CD8-positive, alpha-beta memory T cell (primary cell): ENCODE measurements at regions not wholly inside any gene's neighbourhood (a gene's known extent, or its start where the extent isn't known, plus 50 kb on each side); places are given as distances from the start of the nearest gene placed in this dataset.
A peak's percentile ranks its signal among the peaks of the same experiment; 100 is the strongest.

Experiments used
- CTCF ChIA-PET: fragments of 350-600 bp; sonication (Branson Sonifier 250); formaldehyde crosslinking; loops from one replicate; lab custom pipeline; 2021; ENCODE audit warnings: antibody characterized with exemption; lab: Charles Lee
- POLR2A ChIA-PET: fragments of 350-600 bp; sonication (Branson Sonifier 250); formaldehyde crosslinking; loops from one replicate; lab custom pipeline; 2021; ENCODE audit warnings: antibody characterized with exemption; lab: Charles Lee
- DNase-seq, 5 donors: peaks; one replicate each; pipeline versions ENCODE4 v3.0.0 to v3.0.0-alpha.2; 2020 to 2022; ENCODE audit warnings: mixed read lengths in 1 of 5
- H3K27ac ChIP-seq: one replicate; pipeline ENCODE4 v1.7.0; 2013; ENCODE audit warnings: low read depth, mild to moderate bottlenecking, low read length, moderate library complexity
- H3K27me3 ChIP-seq: 2 replicates; pipeline ENCODE4 v1.7.0; 2013; ENCODE audit warnings: low read length, mild to moderate bottlenecking; ENCODE audit not compliant: insufficient read depth, poor library complexity, severe bottlenecking
- H3K36me3 ChIP-seq: 2 replicates; pipeline ENCODE4 v1.7.0; 2013; ENCODE audit warnings: mild to moderate bottlenecking, low read length, moderate library complexity; ENCODE audit not compliant: insufficient read depth
- H3K4me1 ChIP-seq: 2 replicates; pipeline ENCODE4 v1.7.0; 2013; ENCODE audit warnings: mild to moderate bottlenecking, low read length, moderate library complexity; ENCODE audit not compliant: insufficient read depth
- H3K4me3 ChIP-seq: 2 replicates; pipeline ENCODE4 v1.7.0; 2013; ENCODE audit warnings: mild to moderate bottlenecking, low read length
- H3K9me3 ChIP-seq: 2 replicates; pipeline ENCODE4 v1.7.0; 2013; ENCODE audit warnings: mild to moderate bottlenecking, low read length
- H3K27ac Mint-ChIP-seq, 8 donors: one replicate each; pipeline ENCODE4 v1.8.0; 2020 to 2021; ENCODE audit warnings: mixed read lengths in 8 of 8, mild to moderate bottlenecking in 6 of 8, inconsistent platforms in 3 of 8, moderate library complexity in 3 of 8
- H3K27me3 Mint-ChIP-seq, 2 donors: one replicate each; pipeline ENCODE4 v1.8.0; 2020 to 2021; ENCODE audit warnings: mixed read lengths in 2 of 2, mild to moderate bottlenecking in 1 of 2, moderate library complexity in 1 of 2
- H3K36me3 Mint-ChIP-seq, 3 donors: one replicate each; pipeline ENCODE4 v1.8.0; 2020 to 2021; ENCODE audit warnings: mixed read lengths in 3 of 3, inconsistent platforms in 1 of 3, mild to moderate bottlenecking in 1 of 3
- H3K4me1 Mint-ChIP-seq, 3 donors: one replicate each; pipeline ENCODE4 v1.8.0; 2020 to 2021; ENCODE audit warnings: mixed read lengths in 3 of 3, inconsistent platforms in 1 of 3, mild to moderate bottlenecking in 1 of 3
- H3K4me3 Mint-ChIP-seq, 7 donors: one replicate each; pipeline ENCODE4 v1.8.0; 2020 to 2021; ENCODE audit warnings: mixed read lengths in 7 of 7, mild to moderate bottlenecking in 6 of 7, moderate library complexity in 4 of 7, inconsistent platforms in 2 of 7
- H3K9me3 Mint-ChIP-seq, 5 donors: one replicate each; pipeline ENCODE4 v1.8.0; 2020 to 2022; ENCODE audit warnings: mixed read lengths in 5 of 5, mild to moderate bottlenecking in 3 of 5, moderate library complexity in 2 of 5, inconsistent platforms in 1 of 5

DNA sequence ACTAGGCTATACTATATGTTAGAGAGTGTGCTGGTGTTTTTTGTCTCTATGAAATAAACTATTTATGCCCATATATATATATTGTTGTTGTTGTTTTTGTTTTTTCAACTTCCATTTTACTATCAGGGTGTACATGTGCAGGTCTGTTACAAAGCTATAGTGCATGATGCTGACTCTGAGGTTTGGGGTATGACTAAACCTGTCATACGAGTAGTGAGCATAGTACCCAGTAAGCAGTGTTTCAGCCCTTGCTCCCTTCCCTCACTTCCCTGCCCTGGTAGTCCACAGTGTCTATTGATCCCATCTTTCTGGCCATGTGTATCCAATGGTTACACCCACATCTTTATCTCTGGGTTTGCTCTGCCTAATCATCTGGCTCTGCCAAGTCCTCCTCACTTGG, 101.8 kb downstream of the FAS start:
- ChIA-PET CTCF (interaction anchor here (0.6 kb wide), 1 partner anchor 269 kb away, joined by 3 read pairs; no protein-coding TSS in a partner anchor), POLR2A (no interaction called here)
- no peaks in the 10 kb centered on the region for H3K9me3 Mint-ChIP-seq
- H3K4me3 Mint-ChIP-seq, result no peak overlapping the region
- H3K4me1 ChIP-seq, result no peaks in the 10 kb centered on the region
- peaks cover 0 to 8% (median 1%) of the 10 kb centered on the region in 3 donors for H3K36me3 Mint-ChIP-seq
- no peaks in the 10 kb centered on the region for H3K4me1 Mint-ChIP-seq
- H3K9me3 ChIP-seq, result no peaks in the 10 kb centered on the region
- H3K27ac Mint-ChIP-seq, result no peak overlapping the region
- peaks cover 5 to 10% of the 10 kb centered on the region in 2 donors for H3K27me3 Mint-ChIP-seq
- no peak overlapping the region for H3K27ac ChIP-seq
- H3K27me3 ChIP-seq, result no peaks in the 10 kb centered on the region
- no peak for DNase-seq
- H3K36me3 ChIP-seq, result no peaks in the 10 kb centered on the region
- H3K4me3 ChIP-seq, result no peak overlapping the region

DNA sequence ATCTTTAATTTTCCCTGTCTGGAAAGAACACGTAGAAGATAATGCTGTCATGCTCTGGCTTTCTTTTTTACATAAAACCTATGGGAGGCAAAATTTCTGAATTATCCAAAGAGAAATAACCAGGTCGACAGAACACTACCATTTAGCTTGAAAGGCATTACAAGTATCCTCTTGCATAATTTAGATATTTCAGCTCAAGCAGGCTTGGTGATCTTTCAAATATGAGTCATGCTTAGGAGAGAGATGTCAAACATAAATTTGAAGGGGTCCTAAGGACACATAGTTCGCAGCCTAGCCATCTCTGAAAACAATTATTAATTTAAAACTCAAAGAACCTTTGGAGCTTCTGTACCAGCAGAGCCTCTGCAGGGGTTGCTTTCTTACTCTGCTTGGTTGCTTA, 100.9 kb downstream of the FAS start:
- ChIA-PET POLR2A (no interaction called here), CTCF (no interaction called here)
- Histone ChIP-seq H3K36me3 (no peaks in the 10 kb centered on the region), H3K27ac (no peak overlapping the region), H3K9me3 (no peaks in the 10 kb centered on the region), H3K4me1 (no peaks in the 10 kb centered on the region), H3K27me3 (no peaks in the 10 kb centered on the region), H3K4me3 (no peak overlapping the region)
- Mint-ChIP-seq H3K4me1 (no peaks in the 10 kb centered on the region), H3K9me3 (no peaks in the 10 kb centered on the region), H3K4me3 (no peak overlapping the region), H3K27me3 (peaks cover 5 to 10% of the 10 kb centered on the region in 2 donors), H3K27ac (no peak overlapping the region), H3K36me3 (peaks cover 0 to 8% (median 1%) of the 10 kb centered on the region in 3 donors)
- DNase-seq, result no peak

DNA sequence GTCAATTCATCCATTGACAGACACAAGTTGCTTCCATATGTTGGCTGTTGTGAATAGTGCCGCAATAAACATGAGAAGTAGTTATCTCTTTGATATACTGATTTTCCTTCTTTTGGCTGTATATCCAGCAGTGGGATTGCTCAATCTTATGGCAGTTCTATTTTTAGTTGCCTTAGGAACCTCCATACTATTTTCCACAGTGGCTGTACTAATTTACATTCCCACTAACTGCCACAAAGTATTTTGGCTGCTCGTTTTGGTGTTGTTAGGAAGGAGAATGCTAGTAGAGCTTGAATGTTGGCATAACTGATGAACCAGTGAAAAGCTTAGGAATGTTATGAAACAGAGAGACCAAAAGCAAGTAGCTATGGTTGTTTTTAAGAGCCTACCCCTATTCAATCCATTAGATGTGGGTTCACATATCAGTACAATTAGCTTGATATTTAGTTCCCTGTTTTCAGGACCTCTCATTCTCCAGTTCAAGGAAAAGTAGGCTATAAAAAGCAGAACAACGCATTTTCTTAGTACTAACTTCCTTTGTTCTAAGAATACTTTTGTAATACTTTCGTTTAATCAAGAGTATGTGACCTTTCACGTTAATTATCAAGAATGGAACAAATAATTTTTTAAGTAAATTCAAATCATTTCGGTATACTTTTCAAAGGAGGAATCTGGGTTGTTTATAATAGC, 100.3 kb downstream of the FAS start:
- Mint-ChIP-seq H3K4me1 (no peaks in the 10 kb centered on the region), H3K9me3 (no peaks in the 10 kb centered on the region), H3K4me3 (no peak overlapping the region), H3K27me3 (peaks cover 5 to 10% of the 10 kb centered on the region in 2 donors), H3K36me3 (peaks cover 0 to 8% (median 1%) of the 10 kb centered on the region in 3 donors), H3K27ac (no peak overlapping the region)
- H3K4me1 ChIP-seq, result no peaks in the 10 kb centered on the region
- no peaks in the 10 kb centered on the region for H3K27me3 ChIP-seq
- no peak for DNase-seq
- H3K4me3 ChIP-seq, result no peak overlapping the region
- ChIA-PET CTCF (no interaction called here), POLR2A (no interaction called here)
- H3K27ac ChIP-seq, result no peak overlapping the region
- no peaks in the 10 kb centered on the region for H3K9me3 ChIP-seq
- no peaks in the 10 kb centered on the region for H3K36me3 ChIP-seq

DNA sequence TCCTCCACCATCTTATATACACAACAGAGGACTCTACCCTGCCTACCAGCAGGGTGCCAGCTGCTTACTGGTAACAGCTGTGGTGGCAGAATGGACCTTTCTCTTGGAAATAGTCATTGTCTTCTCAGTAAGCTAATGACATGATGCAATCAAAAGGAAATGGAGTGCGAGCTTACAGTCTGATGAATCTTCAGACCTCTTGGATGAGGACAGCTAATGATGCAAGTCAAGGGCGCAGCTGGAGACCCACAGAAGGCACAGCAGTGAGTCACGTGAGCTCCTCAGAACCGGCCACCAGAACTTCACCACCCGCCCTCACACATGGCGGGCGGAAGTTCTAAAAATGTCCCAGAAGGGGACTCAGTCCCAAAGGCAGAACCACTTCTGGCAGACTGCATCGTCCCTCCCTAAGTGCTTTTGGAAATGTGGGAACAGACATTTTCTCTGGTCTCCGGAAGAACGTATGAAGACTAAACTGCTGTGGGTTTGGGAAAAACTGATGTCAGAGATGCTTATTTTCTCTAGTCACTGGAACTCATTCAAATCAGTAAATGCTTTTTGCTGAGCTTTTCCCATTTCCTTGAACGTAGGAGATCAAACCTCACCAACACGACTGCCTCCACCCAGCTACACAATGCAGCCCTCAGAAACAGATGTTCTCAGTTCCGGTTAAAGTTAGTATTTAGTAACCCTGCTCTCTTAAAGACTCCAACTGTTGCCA, 96.4 kb downstream of the FAS start:
- H3K27ac Mint-ChIP-seq, result peak overlapping the region in 1 of 8 donors; percentile 43
- Histone ChIP-seq H3K4me3 (no peak overlapping the region), H3K27me3 (no peaks in the 10 kb centered on the region), H3K36me3 (no peaks in the 10 kb centered on the region), H3K9me3 (no peaks in the 10 kb centered on the region), H3K27ac (no peak overlapping the region), H3K4me1 (peaks cover 13% of the 10 kb centered on the region)
- ChIA-PET CTCF (interaction anchor here (0.7 to 1.2 kb wide), 2 partner anchors 164 to 371 kb away, joined by 3 read pairs; partner anchors contain the start of gene LIPA), POLR2A (no interaction called here)
- no peaks in the 10 kb centered on the region for H3K9me3 Mint-ChIP-seq
- no peak for DNase-seq
- peaks cover 0 to 1% (median 0%) of the 10 kb centered on the region in 3 donors for H3K36me3 Mint-ChIP-seq
- no peak overlapping the region for H3K4me3 Mint-ChIP-seq
- peaks cover 3 to 5% of the 10 kb centered on the region in 2 donors for H3K27me3 Mint-ChIP-seq
- H3K4me1 Mint-ChIP-seq, result peaks cover 0 to 16% (median 0%) of the 10 kb centered on the region in 3 donors

DNA sequence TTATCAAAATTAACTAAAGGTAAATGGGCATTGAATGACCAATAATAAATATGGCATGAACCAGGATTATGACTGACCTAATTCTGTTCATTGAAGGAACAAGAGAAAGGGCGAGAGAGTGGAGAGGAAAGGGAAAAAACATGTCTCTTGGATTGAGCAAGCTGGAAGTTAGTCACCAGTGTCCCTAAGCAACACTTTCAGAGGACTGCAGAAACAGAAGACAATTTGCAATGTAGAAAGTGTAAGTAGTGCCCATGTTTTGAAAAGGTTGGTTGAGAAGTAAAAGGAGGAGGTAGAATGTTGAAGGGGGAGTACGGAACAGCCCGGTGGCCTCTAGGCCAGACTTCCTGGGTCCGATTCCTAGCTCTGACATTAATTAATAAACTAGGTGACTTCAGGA, 94.6 kb downstream of the FAS start:
- Mint-ChIP-seq H3K27me3 (peaks cover 0 to 3% of the 10 kb centered on the region in 2 donors), H3K4me1 (peaks cover 0 to 22% (median 3%) of the 10 kb centered on the region in 3 donors), H3K27ac (no peak overlapping the region), H3K36me3 (peaks cover 0 to 1% (median 0%) of the 10 kb centered on the region in 3 donors), H3K4me3 (no peak overlapping the region), H3K9me3 (no peaks in the 10 kb centered on the region)
- Histone ChIP-seq H3K9me3 (no peaks in the 10 kb centered on the region), H3K4me1 (peaks cover 13% of the 10 kb centered on the region), H3K27ac (no peak overlapping the region), H3K4me3 (no peak overlapping the region), H3K27me3 (no peaks in the 10 kb centered on the region), H3K36me3 (no peaks in the 10 kb centered on the region)
- POLR2A ChIA-PET, result no interaction called here
- DNase-seq, result no peak
- CTCF ChIA-PET, result interaction anchor here (0.8 kb wide), 1 partner anchor 151 kb away, joined by 4 read pairs; no protein-coding TSS in a partner anchor

DNA sequence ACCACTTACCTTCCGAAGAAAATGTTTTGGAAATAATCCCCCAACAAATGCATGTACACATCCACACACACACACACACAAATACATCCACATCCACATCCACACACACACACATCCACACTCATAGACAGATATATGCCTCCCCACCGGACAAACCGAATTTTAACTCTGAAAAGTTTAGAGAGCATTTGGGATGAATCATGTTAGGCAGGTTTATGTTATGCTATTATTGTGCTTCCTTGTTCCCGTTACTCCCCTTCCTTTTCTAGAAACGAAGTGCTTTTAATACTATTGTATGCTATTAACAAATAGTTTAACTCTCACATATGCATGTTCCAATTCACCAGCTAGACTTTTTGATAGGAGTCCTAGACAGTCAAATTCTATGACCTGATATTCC, 91.5 kb downstream of the FAS start:
- no peaks in the 10 kb centered on the region for H3K9me3 Mint-ChIP-seq
- H3K27ac Mint-ChIP-seq, result no peak overlapping the region
- H3K36me3 ChIP-seq, result no peaks in the 10 kb centered on the region
- no peaks in the 10 kb centered on the region for H3K27me3 ChIP-seq
- peaks cover 0 to 1% of the 10 kb centered on the region in 2 donors for H3K27me3 Mint-ChIP-seq
- CTCF ChIA-PET, result no interaction called here
- peaks cover 0 to 22% (median 3%) of the 10 kb centered on the region in 3 donors for H3K4me1 Mint-ChIP-seq
- H3K4me3 Mint-ChIP-seq, result no peak overlapping the region
- peaks cover 13% of the 10 kb centered on the region for H3K4me1 ChIP-seq
- no peaks in the 10 kb centered on the region for H3K9me3 ChIP-seq
- no peak overlapping the region for H3K4me3 ChIP-seq
- no peak overlapping the region for H3K27ac ChIP-seq
- H3K36me3 Mint-ChIP-seq, result no peaks in the 10 kb centered on the region
- POLR2A ChIA-PET, result no interaction called here
- DNase-seq, result no peak

DNA sequence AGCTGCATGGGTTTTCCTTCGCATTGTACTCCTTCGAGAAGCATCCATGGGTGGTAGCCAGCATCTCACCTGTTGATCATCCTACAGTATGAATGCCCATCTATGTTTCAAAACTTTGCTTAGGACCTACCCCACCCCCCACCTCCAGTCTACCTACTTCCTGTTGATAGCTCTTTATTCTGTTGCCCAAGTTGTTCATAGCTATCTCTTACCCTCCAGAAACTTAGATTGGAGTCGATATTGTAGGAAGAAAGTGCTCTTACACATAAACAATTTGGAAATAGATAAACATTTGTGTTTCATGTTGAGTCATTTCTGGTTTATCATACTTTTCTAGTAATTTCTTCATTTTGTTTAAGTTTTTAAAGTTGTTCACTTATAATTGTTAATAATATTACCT, 90.1 kb downstream of the FAS start:
- H3K4me1 Mint-ChIP-seq, result peaks cover 0 to 22% (median 3%) of the 10 kb centered on the region in 3 donors
- Histone ChIP-seq H3K27ac (no peak overlapping the region), H3K9me3 (no peaks in the 10 kb centered on the region), H3K4me1 (peaks cover 13% of the 10 kb centered on the region), H3K27me3 (no peaks in the 10 kb centered on the region), H3K4me3 (no peak overlapping the region), H3K36me3 (no peaks in the 10 kb centered on the region)
- H3K36me3 Mint-ChIP-seq, result no peaks in the 10 kb centered on the region
- no peak for DNase-seq
- no peak overlapping the region for H3K4me3 Mint-ChIP-seq
- H3K9me3 Mint-ChIP-seq, result no peaks in the 10 kb centered on the region
- H3K27ac Mint-ChIP-seq, result no peak overlapping the region
- H3K27me3 Mint-ChIP-seq, result peaks cover 0 to 1% of the 10 kb centered on the region in 2 donors
- ChIA-PET POLR2A (no interaction called here), CTCF (interaction anchor here (0.8 to 1.2 kb wide), 2 partner anchors 9 to 245 kb away, joined by 3 read pairs; no protein-coding TSS in a partner anchor)

DNA sequence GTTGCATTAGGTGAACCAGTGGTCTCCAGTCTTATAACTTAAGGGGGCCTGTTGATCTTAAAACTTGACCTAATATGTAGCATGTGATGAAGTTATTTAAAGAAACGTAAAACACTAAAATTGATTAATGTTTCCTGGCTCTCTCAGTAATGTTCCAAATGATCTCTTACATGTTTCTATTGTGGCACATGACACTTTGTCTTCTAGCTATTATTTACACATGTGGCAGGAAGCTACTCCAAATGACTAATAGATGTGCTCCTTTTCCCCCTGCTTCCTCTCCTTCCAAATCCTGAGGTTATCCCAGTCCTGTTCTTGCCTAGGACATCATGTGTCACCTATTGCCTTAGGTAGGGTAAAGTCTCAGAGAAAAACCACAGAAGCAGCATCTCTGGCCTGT, 89.4 kb downstream of the FAS start:
- ChIA-PET POLR2A (no interaction called here), CTCF (interaction anchor here (1.2 kb wide), 1 partner anchor 8 kb away, joined by 3 read pairs; no protein-coding TSS in a partner anchor)
- H3K36me3 Mint-ChIP-seq, result no peaks in the 10 kb centered on the region
- H3K27me3 ChIP-seq, result no peaks in the 10 kb centered on the region
- H3K27me3 Mint-ChIP-seq, result peaks cover 0 to 1% of the 10 kb centered on the region in 2 donors
- H3K4me1 ChIP-seq, result peaks cover 9% of the 10 kb centered on the region
- H3K27ac Mint-ChIP-seq, result peak overlapping the region in 1 of 8 donors; percentile 12
- no peaks in the 10 kb centered on the region for H3K36me3 ChIP-seq
- no peak overlapping the region for H3K4me3 Mint-ChIP-seq
- H3K9me3 ChIP-seq, result no peaks in the 10 kb centered on the region
- DNase-seq, result no peak
- no peak overlapping the region for H3K27ac ChIP-seq
- H3K4me3 ChIP-seq, result no peak overlapping the region
- no peaks in the 10 kb centered on the region for H3K9me3 Mint-ChIP-seq
- H3K4me1 Mint-ChIP-seq, result peaks cover 0 to 22% (median 3%) of the 10 kb centered on the region in 3 donors
